Motor neuron (in vitro differentiated cells): ENCODE measurements at regions not wholly inside any gene's neighbourhood (a gene's known extent, or its start where the extent isn't known, plus 50 kb on each side); places are given as distances from the start of the nearest gene placed in this dataset.
"Not testable (repeated sequence)": the region's sequence is repeated elsewhere in the genome, so short reads cannot be mapped to it uniquely, and the experiment has no call there.

Experiments
- ATAC-seq, 8 experiments: fragments of 200-7000 bp; cut with Tn5 transposase; replicated peaks in 6 of 8; 2 replicates each; pipeline ENCODE4 v1.8.0; 2021; ENCODE audit warnings: mild to moderate bottlenecking in 8 of 8, moderate library complexity in 8 of 8
- H3K27ac ChIP-seq, 2 donors: fragments of 250-450 bp; sonication (Bioruptor Pico); 2 replicates each; pipeline ENCODE4 v1.9.0; 2021; ENCODE audit warnings: antibody characterized with exemption in 2 of 2, mild to moderate bottlenecking in 2 of 2, moderate library complexity in 1 of 2
- H3K4me1 ChIP-seq, 2 donors: fragments of 250-450 bp; sonication (Bioruptor Pico); replicated peaks in 1 of 2; 2 replicates each; pipeline ENCODE4 v1.6.1; 2021; ENCODE audit warnings: antibody characterized with exemption in 2 of 2, mild to moderate bottlenecking in 2 of 2, moderate library complexity in 1 of 2
- H3K4me3 ChIP-seq, 5 donors: fragments of 250-450 bp; sonication (Bioruptor Pico); 2 replicates each; pipeline ENCODE4 v1.9.0; 2021; ENCODE audit warnings: antibody characterized with exemption in 5 of 5, mild to moderate bottlenecking in 5 of 5, moderate library complexity in 4 of 5
- WGBS, 10 experiments: fragments of 450-650 bp; shearing (Covaris generic); methylation state at CpG; one replicate each; pipeline ENCODE4 v1.0.0; 2022; 5-methylcytosine and 5-hydroxymethylcytosine counted together
- in situ Hi-C, 9 experiments: fragments of 400-800 bp; cut with MboI; loops; one replicate each; pipeline ENCODE4 v1.15.0; 2021; ENCODE audit warnings: low sequenced_read_pairs in 9 of 9, low pct_unique_long_range_greater_than_20kb in 2 of 9; ENCODE audit not compliant: unreplicated experiment in 9 of 9

DNA sequence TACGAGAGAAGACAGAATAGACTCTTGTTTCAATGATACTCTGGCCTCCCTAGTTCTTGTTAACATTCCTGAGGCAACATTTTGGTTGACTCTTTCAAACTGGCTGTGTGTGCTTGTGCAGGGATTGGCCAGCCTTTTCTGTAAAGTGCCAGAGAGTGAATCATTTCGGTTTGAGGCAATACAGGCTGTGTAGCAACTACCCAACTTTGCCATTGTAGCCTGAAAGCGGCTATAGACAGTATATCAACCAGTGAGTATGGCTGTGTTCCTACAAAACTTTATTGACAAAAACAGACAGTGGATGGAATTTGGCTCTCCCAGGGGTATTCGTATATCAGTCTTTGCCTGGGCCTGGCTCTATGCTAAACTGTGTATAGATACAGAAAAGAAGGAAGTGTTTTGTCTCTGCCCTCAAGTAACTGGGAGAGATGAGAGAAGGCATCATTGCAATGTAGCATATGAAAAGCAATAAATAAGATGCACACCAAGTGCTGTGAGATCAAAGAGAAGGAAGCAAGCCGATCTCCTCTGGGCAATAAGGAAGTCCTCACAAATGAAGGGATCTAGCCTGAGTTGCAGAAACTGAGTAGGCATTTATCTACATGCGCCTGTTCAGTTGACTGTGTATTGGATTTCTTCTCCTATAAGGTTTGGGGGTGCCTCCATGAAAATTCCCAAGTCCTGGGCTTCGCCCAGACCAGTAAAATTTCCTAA lies 568.0 kb upstream of the KLF4 start:
- ATAC-seq: peak in 6 of 8 experiments; percentile 27 to 85 (median 70)
- in situ Hi-C loops: no loop called here
- WGBS, 10 experiments: 31 to 100% (median 77%) methylated on average over 2 to 7 of the region's 7 CpGs
- Histone ChIP-seq H3K4me1 (peaks cover 0 to 3% of the 10 kb centered on the region in 2 donors), H3K27ac (no peak overlapping the region), H3K4me3 (no peak overlapping the region)

DNA sequence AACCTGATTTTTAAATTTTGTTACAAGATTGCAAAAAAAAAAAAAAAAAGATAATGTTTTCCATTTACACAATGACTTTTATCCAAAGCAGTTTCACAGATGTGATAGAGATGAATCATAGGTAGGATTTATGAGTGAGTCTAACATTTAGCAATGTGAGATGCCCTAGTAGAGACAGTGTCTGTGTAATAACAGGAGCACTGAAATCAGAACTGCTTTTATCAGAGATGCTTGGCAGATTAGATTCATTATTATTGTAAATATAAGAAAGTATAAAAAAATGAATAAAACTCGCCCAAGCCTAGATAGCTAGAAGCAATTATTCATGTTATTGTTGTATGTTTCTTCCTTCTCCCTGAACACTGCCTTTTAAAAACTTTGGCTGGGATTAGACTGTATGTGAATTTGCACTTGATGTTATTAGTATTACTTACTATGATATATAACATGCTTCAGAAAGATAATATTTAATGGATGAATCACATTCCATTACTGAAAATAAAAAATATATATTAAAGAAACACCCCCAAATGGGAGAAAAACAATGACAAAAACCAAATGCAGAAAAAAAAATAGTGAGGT lies 567.3 kb upstream of the KLF4 start:
- H3K27ac ChIP-seq: no peak overlapping the region
- H3K4me3 ChIP-seq: no peak overlapping the region
- peak; percentile 39 to 75 (median 62) for ATAC-seq
- peaks cover 3 to 4% of the 10 kb centered on the region in 2 donors for H3K4me1 ChIP-seq
- in situ Hi-C loops: no loop called here
- 0 to 100% (median 79%) methylated on average over 1 of the region's 1 CpG; no CpG with 5 or more reads in 1 of the 10 experiments for WGBS, 10 experiments

DNA sequence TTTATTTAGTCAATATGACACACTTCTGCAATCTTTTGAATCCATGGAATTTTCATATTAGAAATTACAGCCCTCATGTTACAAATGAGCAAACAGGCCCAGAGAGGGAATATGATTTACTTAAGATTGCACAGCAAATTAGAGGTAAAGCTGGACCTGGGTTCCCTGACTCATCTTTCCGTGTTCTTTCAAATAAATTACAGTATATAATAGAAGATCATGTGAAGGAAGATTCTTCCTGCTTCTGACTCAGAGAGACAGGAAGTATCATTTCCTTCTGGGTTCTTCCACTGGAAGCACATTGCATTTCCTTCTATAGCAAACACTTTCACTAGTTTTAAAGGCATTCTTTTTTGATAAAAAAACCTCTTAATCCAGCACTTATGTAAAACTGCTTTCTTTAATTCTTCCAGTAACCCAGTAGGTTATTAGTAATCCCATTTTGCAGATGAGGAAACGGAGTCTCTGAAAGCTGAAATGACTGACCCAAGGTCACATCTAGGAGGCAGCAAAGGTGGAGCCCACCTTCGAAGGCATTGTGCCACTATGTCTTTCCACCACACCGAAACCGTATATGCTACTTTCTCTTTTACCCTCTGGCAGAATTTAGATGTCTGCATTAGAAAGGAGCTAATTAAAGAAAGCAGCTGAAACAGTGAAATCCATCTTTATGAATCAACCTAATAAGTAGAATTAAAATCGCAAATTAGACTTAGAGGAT lies 566.7 kb upstream of the KLF4 start:
- in situ Hi-C loops: no loop called here
- H3K4me3 ChIP-seq: no peak overlapping the region

DNA sequence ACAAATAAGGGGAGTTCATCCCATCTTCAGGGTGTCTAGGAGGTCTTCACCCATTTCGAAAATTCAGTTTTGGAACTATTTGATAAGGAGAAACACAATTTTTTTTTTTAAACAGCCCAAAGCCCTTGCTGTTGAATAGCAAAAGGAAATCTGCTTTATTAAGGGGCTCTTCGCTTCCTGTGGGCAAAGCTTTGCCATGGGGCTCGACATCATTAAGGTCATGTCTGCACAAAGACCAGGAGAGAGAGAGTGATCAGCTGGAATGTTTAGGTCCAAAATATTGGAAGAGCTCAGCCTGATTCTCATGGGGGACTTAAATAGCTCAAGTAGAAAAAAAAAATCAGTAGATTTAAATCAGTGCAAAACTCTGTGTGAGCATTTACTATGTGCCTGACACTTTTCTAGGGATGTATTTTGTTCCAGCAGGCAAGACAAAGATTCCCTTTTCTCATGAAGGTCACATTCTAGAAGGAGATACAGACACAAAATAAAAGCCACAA lies 564.6 kb upstream of the KLF4 start:
- no peak overlapping the region for H3K4me3 ChIP-seq
- H3K4me1 ChIP-seq: peaks cover 3 to 12% of the 10 kb centered on the region in 2 donors
- in situ Hi-C loops: no loop called here
- WGBS, 10 experiments: 17 to 100% (median 95%) methylated on average over 1 to 3 of the region's 3 CpGs; no CpG with 5 or more reads in 2 of the 10 experiments
- no peak overlapping the region for H3K27ac ChIP-seq
- no peak for ATAC-seq

More for the DNA sequence above, 566.7 kb upstream of the KLF4 start:
- ATAC-seq: peak in 2 of 8 experiments; percentile 14 to 35
- 16 to 100% (median 79%) methylated on average over 1 to 5 of the region's 6 CpGs; no CpG with 5 or more reads in 1 of the 10 experiments for WGBS, 10 experiments
- H3K4me1 ChIP-seq: peaks cover 3 to 8% of the 10 kb centered on the region in 2 donors
- H3K27ac ChIP-seq: no peak overlapping the region

DNA sequence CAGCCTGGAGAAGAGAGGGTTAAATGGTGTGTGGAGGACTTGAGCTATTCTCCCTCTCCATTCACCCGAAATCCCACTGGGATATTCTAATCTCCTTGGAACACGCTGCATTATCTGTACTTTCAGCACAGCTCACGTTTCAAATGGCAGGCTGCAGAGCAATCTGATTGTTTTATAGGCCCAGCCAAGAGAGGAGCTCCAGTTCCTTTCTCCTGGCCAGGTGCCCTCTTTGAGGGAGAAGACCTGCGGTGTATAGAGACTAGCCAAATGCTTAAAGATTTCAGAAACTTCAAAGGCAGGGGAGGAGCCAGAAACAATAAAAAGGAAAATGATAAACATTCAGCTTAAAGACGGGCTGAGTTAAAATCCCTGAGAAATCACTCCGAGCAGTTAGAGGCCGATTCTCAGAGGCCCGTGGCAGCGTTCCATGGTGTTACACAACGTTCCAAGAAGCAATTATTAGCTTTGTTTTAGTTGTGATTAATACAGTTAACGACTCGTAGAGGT lies 564.0 kb upstream of the KLF4 start:
- 0 to 83% (median 14%) methylated on average over 1 to 7 of the region's 12 CpGs; no CpG with 5 or more reads in 1 of the 10 experiments for WGBS, 10 experiments
- in situ Hi-C loops: no loop called here
- H3K27ac ChIP-seq: no peak overlapping the region
- peaks cover 7 to 14% of the 10 kb centered on the region in 2 donors for H3K4me1 ChIP-seq
- H3K4me3 ChIP-seq: no peak overlapping the region
- ATAC-seq: no peak

DNA sequence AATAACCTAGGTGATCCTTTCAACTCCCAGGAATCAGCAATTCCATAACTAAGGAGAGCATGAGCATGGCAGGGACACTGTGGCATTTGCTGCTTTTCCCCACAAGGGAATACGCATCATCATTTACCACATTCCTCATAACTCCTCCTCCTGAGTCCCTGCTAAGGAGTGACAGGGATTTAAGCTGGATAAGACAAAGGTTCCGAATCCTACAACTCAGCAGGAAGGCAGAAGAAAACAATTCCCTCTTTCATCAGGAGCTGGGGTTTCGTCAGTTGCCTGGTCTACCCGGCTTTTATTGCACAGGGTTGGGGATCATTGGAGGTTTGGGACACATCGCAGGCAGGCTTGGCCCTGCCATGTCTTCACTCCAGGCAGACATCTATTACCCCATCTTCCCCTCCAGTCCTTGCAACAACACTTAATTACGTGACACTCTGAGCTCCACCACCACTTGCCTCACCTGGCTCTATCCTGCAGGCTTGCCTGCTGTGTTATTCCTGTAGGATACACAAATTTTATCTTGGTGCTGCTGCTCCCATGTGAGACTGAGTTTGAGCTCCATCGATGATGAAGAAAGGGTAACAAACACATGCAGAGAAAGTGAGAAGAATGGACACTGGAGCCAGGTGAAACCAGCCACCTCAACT lies 563.0 kb upstream of the KLF4 start:
- H3K4me1 ChIP-seq: peaks cover 7 to 14% of the 10 kb centered on the region in 2 donors
- no peak overlapping the region for H3K4me3 ChIP-seq
- in situ Hi-C loops: no loop called here
- H3K27ac ChIP-seq: no peak overlapping the region
- 67 to 100% (median 79%) methylated on average over 1 to 7 of the region's 7 CpGs; no CpG with 5 or more reads in 1 of the 10 experiments for WGBS, 10 experiments
- ATAC-seq: peak in 5 of 8 experiments; percentile 21 to 52 (median 37)

DNA sequence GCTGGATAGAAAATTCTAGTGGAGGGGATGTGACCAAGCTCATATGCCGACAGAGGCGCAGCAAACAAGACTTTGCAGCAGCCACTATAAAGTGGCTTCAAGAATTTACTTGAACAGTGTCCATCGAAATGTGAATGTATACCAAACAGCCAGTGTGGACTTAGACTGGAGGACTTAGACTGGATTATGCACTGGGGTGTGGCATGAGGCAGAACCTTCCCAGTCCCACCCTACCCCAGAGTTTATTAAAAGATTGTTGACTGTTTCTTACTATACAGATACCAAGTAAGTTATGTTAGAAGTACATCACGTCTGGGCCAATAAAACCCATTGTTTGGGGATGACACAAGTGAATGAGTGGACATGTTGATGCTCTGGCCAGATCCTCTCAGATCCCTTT lies 561.3 kb upstream of the KLF4 start:
- Histone ChIP-seq H3K27ac (no peak overlapping the region), H3K4me3 (no peak overlapping the region), H3K4me1 (peaks cover 7 to 14% of the 10 kb centered on the region in 2 donors)
- 17 to 93% (median 84%) methylated on average over 1 to 3 of the region's 4 CpGs; no CpG with 5 or more reads in 4 of the 10 experiments for WGBS, 10 experiments
- peak in 1 of 8 experiments; percentile 15 for ATAC-seq
- in situ Hi-C loops: no loop called here

DNA sequence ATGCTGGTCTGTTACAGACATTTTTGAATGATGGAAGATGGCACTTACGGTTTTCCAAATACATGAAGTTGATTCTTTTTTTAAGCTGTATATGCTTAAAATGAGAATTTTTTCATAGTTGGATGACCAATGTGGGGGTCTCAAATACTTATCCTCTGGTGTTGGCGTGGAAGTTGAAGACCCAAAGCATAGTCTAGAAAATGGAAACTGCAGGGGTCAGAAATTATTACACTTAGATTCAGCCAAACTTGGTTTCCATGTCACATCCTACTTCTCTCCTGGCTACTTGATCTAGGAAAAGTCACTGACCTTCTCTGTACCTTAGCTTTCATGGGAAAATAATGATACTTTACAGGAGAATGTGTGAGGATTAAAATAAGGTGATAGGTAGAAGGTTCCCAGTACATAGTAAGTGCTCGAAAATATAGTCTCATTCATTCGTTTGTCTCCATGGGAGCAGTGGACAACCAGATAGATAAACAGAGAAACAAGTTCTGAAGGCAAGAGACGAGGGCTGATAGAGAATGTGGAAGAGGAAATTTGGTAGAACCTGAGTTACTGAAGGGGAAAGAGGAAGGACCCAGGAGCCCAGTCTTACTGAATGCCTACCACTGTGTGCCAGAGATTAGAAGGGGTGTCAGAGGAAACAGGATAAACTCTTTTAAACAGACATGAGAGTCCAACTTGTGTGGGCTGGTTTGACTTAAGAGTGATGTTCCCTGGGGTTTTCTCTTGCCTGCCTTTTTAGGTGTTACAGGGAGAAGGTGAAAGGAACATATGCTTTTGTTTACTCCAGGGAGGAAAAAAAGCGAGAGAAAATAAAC lies 560.3 kb upstream of the KLF4 start:
- H3K27ac ChIP-seq: no peak overlapping the region
- H3K4me1 ChIP-seq: peaks cover 7 to 14% of the 10 kb centered on the region in 2 donors
- no peak overlapping the region for H3K4me3 ChIP-seq
- no peak for ATAC-seq
- in situ Hi-C loops: no loop called here
- 69 to 100% (median 83%) methylated on average over 3 to 6 of the region's 6 CpGs; no CpG with 5 or more reads in 2 of the 10 experiments for WGBS, 10 experiments

DNA sequence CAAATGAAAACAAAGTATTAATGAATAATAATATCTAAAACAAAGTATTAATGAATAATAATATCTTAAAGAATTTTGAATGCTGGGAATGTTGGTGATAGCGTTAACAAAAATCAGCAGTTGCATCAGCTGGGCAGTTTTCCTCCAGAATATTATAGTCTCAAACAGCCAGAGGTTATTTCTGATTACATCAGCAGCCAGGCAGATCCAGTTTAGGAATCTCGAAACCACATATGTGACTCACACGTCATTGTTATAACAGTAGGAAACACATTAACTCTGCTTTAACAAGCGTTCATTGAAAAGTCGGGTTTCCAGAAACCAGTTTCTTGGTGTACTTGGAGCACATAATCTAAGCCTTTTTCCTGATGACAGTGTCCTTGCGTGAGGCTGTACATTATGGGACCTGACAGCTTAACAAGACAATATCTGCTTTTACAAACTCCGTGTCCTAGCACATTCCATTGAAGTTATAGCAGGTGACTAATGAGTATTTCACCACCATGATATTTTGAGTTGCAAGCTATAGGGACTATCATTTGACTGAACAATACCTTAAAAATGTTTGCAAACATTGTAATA lies 559.5 kb upstream of the KLF4 start:
- in situ Hi-C loops: no loop called here
- H3K4me3 ChIP-seq: no peak overlapping the region
- no peak overlapping the region for H3K27ac ChIP-seq
- WGBS, 10 experiments: 3 to 64% (median 45%) methylated on average over 4 to 7 of the region's 7 CpGs
- H3K4me1 ChIP-seq: peaks cover 7 to 14% of the 10 kb centered on the region in 2 donors
- ATAC-seq: peak; percentile 58 to 92 (median 86)

DNA sequence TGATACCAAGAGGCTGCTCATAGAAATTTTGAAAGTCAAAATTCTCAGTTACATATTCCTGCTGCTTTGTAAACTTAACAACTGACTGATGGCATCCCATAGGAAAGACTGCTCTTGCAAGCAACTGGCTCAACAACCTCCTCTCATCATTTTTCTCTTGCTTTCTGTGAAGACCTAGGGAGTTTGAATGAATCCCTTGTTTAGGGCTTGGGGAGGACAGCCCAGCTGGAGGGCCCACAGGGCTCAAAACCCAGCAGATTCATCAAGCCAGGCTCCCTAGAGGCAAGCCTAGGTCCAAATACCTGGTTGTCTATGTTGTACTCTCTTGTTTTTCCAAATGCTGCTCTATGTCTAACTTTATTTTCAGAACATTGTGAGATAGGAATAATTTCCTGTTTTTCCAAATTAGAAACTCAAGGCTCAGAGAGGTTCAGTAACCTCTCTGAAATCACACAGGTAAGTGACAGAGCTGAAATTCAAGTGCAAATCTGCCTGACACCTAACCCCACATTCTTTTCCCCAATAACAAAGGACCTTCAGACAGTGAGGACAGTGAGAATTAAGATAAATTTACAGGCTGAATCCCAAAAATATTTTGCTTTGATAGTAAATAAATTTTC lies 558.9 kb upstream of the KLF4 start:
- Histone ChIP-seq H3K4me1 (peaks cover 7 to 14% of the 10 kb centered on the region in 2 donors), H3K27ac (no peak overlapping the region), H3K4me3 (no peak overlapping the region)
- in situ Hi-C loops: no loop called here
- no peak for ATAC-seq

DNA sequence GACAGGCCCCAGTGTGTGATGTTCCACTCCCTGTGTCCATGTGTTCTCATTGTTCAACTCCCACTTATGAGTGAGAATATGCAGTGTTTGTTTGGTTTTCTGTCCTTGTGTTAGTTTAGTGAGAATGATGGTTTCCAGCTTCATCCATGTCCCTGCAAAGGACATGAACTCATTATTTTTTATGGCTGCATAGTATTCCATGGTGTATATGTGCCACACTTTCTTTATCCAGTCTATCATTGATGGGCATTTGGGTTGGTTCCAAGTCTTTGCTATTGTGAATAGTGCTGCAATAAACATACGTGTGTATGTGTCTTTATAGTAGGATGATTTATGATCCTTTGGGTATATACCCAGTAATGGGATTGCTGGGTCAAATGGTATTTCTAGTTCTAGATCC lies 558.2 kb upstream of the KLF4 start:
- WGBS, 10 experiments: no CpG with 5 or more reads among the region's 1 CpG

More for the DNA sequence above, 558.2 kb upstream of the KLF4 start:
- in situ Hi-C loops, H3K4me3 ChIP-seq, ATAC-seq, H3K27ac ChIP-seq: not testable (repeated sequence)
- H3K4me1 ChIP-seq: peaks cover 4 to 14% of the 10 kb centered on the region in 2 donors
